ENCODE measurements at regions not wholly inside any gene's neighbourhood (a gene's known extent, or its start where the extent isn't known, plus 50 kb on each side); places are given as distances from the start of the nearest gene placed in this dataset.

- DNase-seq (ENCODE audit: low spot score): no peak
Measured at GRCh38 chrX:57848857-57849256, 61.4 kb downstream of the ZXDA start.

GRCh38 chrX:57822818-57823217 lies 87.4 kb downstream of the ZXDA start:
- DNase-seq (ENCODE audit: low spot score): no peak

GRCh38 chrX:57822398-57822797 lies 87.9 kb downstream of the ZXDA start:
- no peak for DNase-seq (ENCODE audit: low spot score)

- DNase-seq (ENCODE audit: low spot score): peak; percentile 65
Measured at GRCh38 chrX:57821703-57822387, 88.4 kb downstream of the ZXDA start.

GRCh38 chrX:57817302-57817701 lies 93.0 kb downstream of the ZXDA start:
- DNase-seq (ENCODE audit: low spot score): no peak

GRCh38 chrX:57772637-57773036 lies 92.6 kb upstream of the NLRP2B start:
- no peak for DNase-seq (ENCODE audit: low spot score)

- DNase-seq (ENCODE audit: low spot score): no peak
Measured at GRCh38 chrX:57771689-57772088, 91.6 kb upstream of the NLRP2B start.

GRCh38 chrX:57752866-57753265 lies 72.8 kb upstream of the NLRP2B start:
- DNase-seq (ENCODE audit: low spot score): no peak

- no peak for DNase-seq (ENCODE audit: low spot score)
Measured at GRCh38 chrX:57741107-57741506, 61.0 kb upstream of the NLRP2B start.

- no peak for DNase-seq (ENCODE audit: low spot score)
Measured at GRCh38 chrX:57737881-57738280, 57.8 kb upstream of the NLRP2B start.

Measured in H4 (cell line).